ENCODE measurements at regions not wholly inside any gene's neighbourhood (a gene's known extent, or its start where the extent isn't known, plus 50 kb on each side); places are given as distances from the start of the nearest gene placed in this dataset.

DNA sequence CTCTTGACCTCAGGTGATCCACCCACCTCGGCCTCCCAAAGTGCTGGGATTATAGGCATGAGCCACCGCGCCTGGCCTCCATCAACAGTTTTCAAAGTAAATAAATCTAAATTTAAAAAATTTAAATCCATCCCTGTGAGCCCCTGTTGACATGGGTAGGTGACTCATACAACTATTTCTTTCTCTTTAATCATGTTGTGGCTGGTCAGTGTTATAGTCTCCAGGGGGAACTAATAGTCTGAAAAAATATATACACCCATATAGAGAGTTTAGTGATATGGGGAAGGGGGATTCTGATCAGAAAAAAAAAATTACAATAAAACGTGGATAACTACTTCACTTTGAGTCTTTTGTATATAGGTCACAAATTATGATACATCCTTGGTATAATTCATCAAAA, 159.2 kb downstream of the ZNF608 start:
- TF ChIP-seq TAF1 (IDR thresholded peaks at IDR 0.05; ENCODE audit: borderline replicate concordance, insufficient read depth, low read length) (no peak), FOXP2 (optimal IDR thresholded peaks at IDR 0.05; ENCODE audit: borderline replicate concordance, extremely low read depth, extremely low read length, insufficient read depth) (no peak), SIN3A (IDR thresholded peaks at IDR 0.05; ENCODE audit: borderline replicate concordance, insufficient read depth, low read length) (no peak), POLR2AphosphoS5 (IDR thresholded peaks at IDR 0.05; ENCODE audit: low read depth, low read length) (no peak)
- TF ChIP-seq, protein P1, sequence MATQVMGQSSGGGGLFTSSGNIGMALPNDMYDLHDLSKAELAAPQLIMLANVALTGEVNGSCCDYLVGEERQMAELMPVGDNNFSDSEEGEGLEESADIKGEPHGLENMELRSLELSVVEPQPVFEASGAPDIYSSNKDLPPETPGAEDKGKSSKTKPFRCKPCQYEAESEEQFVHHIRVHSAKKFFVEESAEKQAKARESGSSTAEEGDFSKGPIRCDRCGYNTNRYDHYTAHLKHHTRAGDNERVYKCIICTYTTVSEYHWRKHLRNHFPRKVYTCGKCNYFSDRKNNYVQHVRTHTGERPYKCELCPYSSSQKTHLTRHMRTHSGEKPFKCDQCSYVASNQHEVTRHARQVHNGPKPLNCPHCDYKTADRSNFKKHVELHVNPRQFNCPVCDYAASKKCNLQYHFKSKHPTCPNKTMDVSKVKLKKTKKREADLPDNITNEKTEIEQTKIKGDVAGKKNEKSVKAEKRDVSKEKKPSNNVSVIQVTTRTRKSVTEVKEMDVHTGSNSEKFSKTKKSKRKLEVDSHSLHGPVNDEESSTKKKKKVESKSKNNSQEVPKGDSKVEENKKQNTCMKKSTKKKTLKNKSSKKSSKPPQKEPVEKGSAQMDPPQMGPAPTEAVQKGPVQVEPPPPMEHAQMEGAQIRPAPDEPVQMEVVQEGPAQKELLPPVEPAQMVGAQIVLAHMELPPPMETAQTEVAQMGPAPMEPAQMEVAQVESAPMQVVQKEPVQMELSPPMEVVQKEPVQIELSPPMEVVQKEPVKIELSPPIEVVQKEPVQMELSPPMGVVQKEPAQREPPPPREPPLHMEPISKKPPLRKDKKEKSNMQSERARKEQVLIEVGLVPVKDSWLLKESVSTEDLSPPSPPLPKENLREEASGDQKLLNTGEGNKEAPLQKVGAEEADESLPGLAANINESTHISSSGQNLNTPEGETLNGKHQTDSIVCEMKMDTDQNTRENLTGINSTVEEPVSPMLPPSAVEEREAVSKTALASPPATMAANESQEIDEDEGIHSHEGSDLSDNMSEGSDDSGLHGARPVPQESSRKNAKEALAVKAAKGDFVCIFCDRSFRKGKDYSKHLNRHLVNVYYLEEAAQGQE (IDR thresholded peaks at IDR 0.05; ENCODE audit: insufficient read depth in 1 of 2, low read depth in 2 of 2, low read length in 2 of 2): no peak

DNA sequence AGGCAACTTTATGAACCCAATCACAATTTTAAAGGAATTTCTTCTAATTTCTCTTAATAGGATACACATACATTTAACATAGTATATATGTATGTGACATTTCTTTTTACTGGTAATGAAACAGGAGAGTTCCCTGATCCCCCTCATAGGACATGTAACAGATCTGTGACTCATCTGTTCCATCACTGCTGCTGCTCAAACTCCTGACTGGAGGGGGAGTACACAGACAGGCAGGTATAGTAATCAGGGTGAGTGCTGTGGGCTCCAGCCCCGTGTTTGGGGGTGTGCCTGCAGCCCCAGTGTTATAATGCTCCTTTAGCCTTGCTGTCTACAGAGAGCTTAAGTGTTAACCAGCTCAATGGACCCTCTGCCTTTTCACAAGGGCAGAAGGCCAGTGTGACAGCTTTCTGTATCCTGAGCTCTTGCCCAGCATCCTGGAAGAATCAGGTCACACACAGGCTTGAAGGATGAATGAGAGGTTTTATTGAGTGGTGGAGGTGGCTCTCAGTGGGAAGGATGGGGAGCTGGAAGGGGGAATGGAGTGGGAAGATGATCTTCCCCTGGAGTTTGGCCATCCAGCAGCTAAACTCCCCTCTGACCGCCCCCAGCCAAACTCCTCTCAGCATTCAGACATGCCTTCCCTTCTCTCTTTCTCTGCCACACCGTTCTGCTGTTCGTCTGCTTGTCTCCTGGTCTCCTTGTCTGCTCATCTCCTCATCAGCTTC, 161.3 kb downstream of the ZNF608 start:
- TF ChIP-seq TAF1 (IDR thresholded peaks at IDR 0.05; ENCODE audit: borderline replicate concordance, insufficient read depth, low read length): no peak

GRCh38 chr5:124583469-124584350, 162.7 kb downstream of the ZNF608 start:
- no peak for TF ChIP-seq SIN3A (IDR thresholded peaks at IDR 0.05; ENCODE audit: borderline replicate concordance, insufficient read depth, low read length)
- TF ChIP-seq FOXP2 (optimal IDR thresholded peaks at IDR 0.05; ENCODE audit: borderline replicate concordance, extremely low read depth, extremely low read length, insufficient read depth): no peak
- no peak for TF ChIP-seq TAF1 (IDR thresholded peaks at IDR 0.05; ENCODE audit: borderline replicate concordance, insufficient read depth, low read length)
- TF ChIP-seq POLR2AphosphoS5 (IDR thresholded peaks at IDR 0.05; ENCODE audit: low read depth, low read length): no peak
- TF ChIP-seq, protein P1 (IDR thresholded peaks at IDR 0.05; ENCODE audit: insufficient read depth in 1 of 2, low read depth in 2 of 2, low read length in 2 of 2): no peak

DNA sequence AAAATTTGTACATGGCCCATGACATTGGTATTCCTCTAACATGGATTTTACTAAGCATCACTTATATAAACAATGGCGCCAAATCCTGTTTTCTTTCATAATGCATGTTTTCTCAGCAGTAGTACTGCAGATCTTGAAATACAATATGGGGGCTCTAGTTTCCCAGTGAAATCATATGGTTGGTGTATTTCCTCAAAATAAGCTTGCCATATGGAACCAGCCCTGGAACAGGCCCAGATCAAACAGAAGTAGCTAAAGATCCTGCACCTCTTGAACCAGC, 163.9 kb downstream of the ZNF608 start:
- TF ChIP-seq FOXP2 (optimal IDR thresholded peaks at IDR 0.05; ENCODE audit: borderline replicate concordance, extremely low read depth, extremely low read length, insufficient read depth) (no peak), POLR2AphosphoS5 (IDR thresholded peaks at IDR 0.05; ENCODE audit: low read depth, low read length) (no peak), SIN3A (IDR thresholded peaks at IDR 0.05; ENCODE audit: borderline replicate concordance, insufficient read depth, low read length) (no peak)

DNA sequence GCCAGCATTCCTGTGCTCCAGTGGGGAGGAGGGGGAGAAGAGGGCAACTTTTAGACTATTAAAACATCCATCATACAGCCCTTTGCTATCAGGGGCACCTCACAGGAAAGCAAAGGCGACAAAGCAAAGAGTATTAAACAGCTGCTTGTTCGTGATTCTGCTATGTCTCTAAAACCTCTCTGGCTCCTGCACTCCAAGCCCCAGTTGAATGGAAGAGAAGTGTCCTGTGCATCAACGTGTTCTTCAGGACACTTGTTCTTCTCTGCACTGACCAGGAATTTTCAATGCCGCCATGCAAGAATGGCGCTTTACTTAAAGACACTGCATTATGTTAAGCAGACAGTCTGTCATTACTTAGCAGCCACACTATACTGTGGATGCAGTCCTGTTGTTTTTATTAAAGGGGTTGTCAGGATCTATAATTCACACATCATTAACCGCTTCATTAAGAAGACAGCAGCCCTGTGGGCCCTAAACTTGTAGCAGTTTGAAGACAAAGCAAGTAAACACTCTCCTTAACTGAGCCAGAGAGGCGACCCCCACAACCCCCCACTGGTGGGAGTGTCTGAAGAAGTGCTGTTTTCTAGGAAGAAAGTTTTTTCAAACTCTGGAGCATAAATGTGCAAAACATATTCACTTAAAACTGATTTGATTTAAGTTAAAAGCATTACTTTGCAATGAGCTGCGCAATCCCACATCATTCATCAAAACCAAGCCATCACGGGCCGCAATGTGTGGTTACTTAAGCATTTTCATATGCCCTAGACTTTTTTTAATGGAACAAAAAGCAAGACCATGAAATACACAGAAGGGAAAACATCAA, 164.5 kb downstream of the ZNF608 start:
- TF ChIP-seq, protein P1 (IDR thresholded peaks at IDR 0.05; ENCODE audit: insufficient read depth in 1 of 2, low read depth in 2 of 2, low read length in 2 of 2): no peak
- TF ChIP-seq TAF1 (IDR thresholded peaks at IDR 0.05; ENCODE audit: borderline replicate concordance, insufficient read depth, low read length) (no peak), POLR2AphosphoS5 (IDR thresholded peaks at IDR 0.05; ENCODE audit: low read depth, low read length) (no peak), FOXP2 (optimal IDR thresholded peaks at IDR 0.05; ENCODE audit: borderline replicate concordance, extremely low read depth, extremely low read length, insufficient read depth) (no peak), SIN3A (IDR thresholded peaks at IDR 0.05; ENCODE audit: borderline replicate concordance, insufficient read depth, low read length) (no peak)
